ENCODE measurements at regions not wholly inside any gene's neighbourhood (a gene's known extent, or its start where the extent isn't known, plus 50 kb on each side); places are given as distances from the start of the nearest gene placed in this dataset.
"Not testable (repeated sequence)": the region's sequence is repeated elsewhere in the genome, so short reads cannot be mapped to it uniquely, and the experiment has no call there.

- DNase-seq (ENCODE audit: low spot score), result no peak
Measured at GRCh38 chrX:959595-959994, 252.9 kb downstream of the CRLF2 start.

DNA sequence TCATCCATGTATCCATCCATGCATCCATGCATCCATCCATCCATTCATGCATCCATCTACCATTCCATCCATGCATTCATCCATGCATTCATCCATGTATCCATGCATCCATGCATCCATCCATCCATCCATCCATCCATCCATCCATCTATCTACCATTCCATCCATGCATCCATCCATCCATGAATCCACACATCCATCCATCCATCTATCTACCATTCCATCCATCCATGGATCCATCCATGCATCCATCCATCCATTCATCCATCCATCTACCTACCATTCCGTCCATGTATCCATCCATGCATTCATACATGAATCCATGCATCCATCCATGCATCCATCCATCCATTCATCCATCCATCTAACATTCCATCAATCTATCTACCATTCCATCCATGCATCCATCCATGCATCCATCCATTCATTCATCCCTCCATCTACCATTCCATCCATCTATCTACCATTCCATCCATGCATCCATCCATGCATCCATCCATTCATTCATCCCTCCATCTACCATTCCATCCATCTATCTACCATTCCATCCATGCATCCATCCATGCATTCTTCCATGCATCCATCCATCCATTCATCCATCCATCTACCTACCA lies 257.2 kb downstream of the CRLF2 start:
- not testable (repeated sequence) for DNase-seq (ENCODE audit: low spot score)

DNA sequence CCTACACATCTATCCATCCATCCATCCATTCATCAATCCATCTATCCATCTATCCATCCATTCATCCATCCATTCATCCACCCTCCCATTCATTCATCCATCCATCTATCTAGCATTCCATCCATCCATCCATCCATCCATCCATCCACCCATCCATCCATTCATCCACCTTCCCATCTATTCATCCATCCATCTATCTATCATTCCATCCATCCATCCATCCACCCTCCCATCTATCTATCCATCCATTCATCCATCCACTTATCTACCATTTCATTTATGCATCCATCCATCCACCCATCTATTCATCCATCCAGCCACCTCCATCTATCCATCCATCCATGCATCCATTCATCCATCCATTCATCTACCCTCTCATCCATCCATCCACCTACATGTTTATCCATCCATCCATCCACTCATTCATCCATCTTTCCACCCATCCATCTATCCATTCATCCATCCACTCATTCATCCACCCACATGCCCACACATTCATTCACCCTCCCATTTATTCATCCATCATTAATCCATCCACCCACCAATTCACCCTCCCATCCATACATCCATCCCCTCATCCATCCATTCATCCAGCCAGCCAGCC lies 258.5 kb downstream of the CRLF2 start:
- DNase-seq (ENCODE audit: low spot score), result no peak

DNA sequence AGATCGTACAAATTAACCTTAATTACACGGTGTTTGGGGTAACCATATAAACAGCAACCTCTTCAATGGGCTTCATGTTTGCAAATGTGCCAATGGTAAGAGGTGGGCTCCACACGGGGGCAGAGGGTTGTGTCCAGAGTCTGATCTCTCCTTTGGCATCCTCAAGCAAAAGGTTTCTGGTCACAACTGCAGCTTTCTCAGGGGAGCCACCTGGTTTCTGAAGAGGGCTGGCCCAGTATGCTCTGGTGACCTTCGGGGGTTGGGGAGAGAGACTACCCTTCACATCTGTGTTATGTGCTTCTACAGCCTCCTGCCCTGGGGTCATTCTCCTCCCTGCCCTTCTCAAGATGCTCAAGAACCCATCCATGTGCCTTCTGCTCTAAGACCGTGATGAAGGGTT lies 259.6 kb downstream of the CRLF2 start:
- no peak for DNase-seq (ENCODE audit: low spot score)

- DNase-seq (ENCODE audit: low spot score), result not testable (repeated sequence)
Measured at GRCh38 chrX:947262-947661, 265.2 kb downstream of the CRLF2 start.

DNA sequence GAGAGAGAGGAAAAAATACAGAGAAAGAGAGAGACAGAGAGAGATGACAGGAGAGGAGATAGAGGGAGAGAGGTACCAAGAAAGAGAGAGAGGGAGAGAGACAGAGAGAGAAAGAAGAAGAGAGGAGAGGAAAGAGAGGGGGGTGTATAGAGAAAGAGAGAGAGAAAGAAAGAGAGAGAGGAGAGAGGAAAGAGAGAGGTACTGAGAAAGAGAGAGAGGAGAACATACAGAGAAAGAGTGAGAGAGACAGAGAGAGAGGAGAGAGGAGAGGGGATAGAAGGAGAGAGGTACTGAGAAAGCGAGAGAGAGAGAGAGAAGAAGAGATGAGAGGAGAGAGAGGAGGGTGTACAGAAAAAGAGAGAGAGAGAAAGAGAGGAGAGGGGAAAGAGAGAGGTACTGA lies 269.4 kb downstream of the CRLF2 start:
- DNase-seq (ENCODE audit: low spot score), result no peak

- DNase-seq (ENCODE audit: low spot score), result peak; percentile 28
Measured at GRCh38 chrX:940691-941090, 271.8 kb downstream of the CRLF2 start.

DNA sequence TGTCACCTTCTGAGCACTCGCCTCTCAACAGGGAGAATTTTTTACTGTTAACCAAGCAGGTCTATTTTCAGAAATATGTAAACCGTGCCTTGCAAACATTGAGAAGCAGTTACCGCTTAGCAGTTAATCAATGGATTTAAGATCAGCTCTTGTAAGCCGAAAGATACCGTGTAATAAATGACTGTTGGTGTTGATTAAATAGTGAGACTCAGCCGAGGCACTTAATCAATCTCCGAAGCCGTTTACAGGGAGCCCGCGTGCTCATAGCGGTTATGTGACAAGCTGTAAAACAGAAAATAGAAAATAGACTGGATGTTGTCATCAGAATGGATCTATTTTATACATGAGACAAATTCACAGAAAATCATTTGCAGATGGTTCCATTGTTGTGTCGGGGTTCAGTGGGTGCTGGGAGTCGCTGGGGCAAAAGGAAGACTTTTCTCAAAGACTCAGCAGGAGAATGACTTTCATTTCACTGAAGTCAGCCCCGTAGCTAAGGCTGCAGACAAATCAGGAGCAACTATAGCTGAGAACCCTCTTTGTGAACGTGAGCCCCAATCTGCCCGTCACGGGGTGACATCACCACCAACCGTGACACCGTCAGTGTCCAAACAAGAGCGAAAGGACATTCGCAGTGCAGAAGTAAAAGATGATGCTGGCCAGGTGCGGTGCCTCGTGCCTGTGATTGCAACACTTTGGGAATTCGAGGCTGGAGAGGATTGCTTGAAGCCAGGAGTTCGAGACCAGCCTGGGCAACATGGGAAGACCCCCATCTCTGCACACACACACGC lies 275.3 kb downstream of the CRLF2 start:
- DNase-seq (ENCODE audit: low spot score), result peak; percentile 47

GRCh38 chrX:933611-934010 lies 278.8 kb downstream of the CRLF2 start:
- DNase-seq (ENCODE audit: low spot score), result no peak

- DNase-seq (ENCODE audit: low spot score), result no peak
Measured at GRCh38 chrX:928606-929005, 283.8 kb downstream of the CRLF2 start.

GRCh38 chrX:926991-927390 lies 285.5 kb downstream of the CRLF2 start:
- peak; percentile 65 for DNase-seq (ENCODE audit: low spot score)

DNA sequence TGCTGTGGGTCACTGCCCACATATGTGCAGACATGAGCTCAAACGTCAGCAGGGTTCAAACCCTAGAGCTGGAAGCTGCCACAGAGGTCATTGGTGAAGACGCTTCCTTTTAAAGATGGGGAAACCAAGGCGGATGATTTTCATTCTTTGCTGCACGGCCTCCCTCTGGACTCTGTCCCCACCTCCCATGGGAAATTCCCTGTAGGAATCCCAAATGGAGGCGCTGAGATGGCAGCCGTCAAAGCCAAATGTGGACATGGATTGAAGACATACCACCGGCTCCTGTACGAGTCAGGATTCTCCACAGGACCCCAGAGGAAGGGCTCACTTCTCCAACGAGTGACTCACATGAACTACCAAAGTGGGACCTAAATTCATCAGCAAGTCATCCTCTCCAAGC lies 286.4 kb downstream of the CRLF2 start:
- DNase-seq (ENCODE audit: low spot score), result no peak

DNA sequence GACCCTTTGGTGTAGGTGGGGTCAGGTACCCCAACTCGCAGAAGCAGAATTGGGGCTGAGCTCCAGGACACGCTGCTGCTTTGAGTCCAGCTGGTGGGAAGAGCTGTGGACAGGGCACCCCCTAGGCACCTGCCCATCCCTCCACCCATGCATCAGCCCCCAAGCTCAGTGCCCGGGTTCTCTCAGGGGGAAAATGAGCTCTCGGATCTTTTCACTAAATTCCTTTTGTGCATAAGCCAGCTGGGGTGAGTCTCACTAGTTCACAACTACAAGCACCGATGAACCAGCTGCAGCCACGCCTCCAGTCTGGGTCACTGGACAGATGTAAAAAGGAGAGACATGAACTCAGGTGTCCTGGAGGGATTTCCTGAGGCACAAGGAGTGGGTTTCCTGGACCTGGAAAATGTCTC lies 286.8 kb downstream of the CRLF2 start:
- DNase-seq (ENCODE audit: low spot score), result no peak

- no peak for DNase-seq (ENCODE audit: low spot score)
Measured at GRCh38 chrX:925094-925493, 287.4 kb downstream of the CRLF2 start.

DNA sequence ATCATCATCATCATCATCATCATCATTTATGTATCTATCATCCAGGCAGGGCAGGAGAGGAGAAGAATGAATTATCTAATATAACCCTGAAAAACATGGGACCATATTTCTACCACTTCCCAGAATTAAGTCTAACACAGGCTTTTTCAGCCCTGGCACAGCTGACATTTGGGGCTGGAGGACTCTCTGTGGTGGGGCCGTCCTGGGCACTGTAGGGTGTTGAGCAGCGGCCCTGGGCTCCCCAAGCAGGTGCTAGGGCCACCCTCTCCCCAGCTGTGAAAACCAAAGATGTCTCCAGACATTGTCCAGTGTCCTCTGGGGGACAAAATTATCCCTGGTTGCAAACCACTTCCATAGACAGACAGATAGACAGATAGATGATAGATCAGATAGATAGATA lies 288.4 kb downstream of the CRLF2 start:
- DNase-seq (ENCODE audit: low spot score), result no peak

DNA sequence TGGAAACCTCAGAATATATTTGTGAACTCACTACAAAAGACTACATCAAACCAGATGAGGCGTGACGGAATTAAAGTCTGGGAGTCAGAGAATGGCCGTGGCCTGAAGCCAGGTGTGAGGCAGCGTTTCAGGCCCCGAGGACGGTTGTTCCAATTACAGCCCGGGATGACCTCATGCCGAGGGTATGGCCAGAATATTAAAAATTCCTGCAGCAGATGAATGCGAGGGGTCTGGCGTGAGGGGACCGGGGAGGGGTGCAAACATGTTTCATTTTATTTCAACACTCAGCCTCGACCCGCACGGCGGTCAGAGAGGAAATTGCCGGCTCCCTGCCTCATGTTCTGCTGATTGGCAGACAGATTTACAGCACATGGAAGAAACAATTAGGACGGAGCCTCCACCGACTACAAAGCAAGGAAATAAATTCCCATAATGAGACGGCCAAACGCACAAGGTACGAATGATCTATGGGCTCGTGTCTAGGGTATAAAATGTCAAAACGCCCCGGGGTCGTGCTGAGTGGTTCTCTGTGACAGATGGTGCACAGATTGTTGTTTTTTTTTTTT lies 289.7 kb downstream of the SHOX start:
- DNase-seq (ENCODE audit: low spot score), result peak; percentile 77

DNA sequence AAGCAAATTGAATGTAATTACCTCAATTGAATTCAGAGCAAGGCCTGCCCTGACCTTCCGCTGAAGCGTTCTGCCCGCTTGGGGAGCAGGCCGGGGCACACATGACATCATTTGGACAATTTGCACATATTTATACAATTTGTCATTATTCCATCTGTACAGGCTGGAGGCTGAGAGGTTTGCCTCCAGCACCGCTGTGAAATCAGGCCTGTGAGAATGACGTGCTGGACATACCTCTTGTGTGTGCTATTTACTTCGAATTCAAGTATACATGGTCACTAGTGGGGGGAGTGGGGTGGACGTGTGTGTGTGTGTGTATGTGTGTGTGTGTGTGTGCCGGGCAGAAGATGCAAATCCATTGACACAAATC lies 285.6 kb downstream of the SHOX start:
- DNase-seq (ENCODE audit: low spot score), result no peak

DNA sequence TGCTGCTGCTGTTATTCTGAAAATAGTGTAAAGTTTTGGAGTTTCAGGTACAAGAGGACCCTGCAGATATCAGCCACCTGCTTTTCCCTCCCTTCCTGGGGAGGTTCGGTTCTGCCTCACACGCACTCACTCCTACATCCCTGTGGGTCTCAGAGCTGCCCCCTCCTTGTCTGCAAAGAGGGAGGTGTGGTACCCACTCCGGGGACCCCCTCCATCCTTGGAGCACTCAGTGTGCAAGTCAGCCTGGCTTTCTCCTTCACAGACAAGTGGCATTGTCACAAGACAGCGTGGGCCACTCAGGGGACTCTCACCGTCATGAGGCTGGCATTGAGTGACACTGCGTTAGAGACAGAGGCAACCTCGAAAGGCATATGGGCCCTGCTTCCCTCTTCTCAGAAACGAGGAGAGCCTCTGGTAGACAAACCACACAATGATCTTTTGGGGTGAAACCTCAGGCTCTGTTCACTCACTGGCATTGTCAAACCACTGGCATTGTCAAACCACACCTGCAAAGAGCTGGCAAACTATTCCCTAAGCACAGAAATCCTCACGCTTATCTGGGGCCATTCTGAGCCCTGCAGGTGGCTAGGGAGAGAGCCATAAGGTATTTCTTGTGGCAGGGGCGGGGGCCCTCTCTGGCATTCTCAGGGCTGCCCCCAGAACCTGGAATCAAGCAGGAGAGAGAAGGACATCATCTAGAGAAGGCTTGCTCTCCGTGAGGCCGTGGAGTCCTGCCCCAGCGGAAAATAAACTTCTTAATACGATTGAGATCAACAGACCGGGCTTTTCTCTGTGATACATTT lies 285.0 kb downstream of the SHOX start:
- peak; percentile 69 for DNase-seq (ENCODE audit: low spot score)

GRCh38 chrX:914206-914605 lies 283.6 kb downstream of the SHOX start:
- DNase-seq (ENCODE audit: low spot score), result no peak

GRCh38 chrX:912677-913076 lies 282.1 kb downstream of the SHOX start:
- DNase-seq (ENCODE audit: low spot score), result peak; percentile 80

DNA sequence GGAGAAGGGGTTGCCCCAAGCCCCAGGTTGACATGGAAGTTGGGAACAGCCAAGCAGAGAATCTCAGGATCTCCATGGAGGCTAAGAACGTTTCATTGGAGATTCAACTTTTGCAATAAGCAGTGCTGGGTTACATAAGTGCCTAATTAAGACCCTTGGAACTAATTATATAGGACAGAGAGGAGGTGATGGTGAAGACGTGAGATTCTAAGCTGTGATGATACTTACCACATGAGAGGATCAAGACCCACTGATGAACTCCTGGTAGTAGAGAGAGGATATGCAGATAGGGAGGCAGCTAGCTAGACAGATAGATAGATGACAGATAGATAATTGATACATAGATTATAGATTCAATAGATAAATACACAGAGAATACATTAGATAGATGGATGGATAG lies 278.5 kb downstream of the SHOX start:
- DNase-seq (ENCODE audit: low spot score), result not testable (repeated sequence)

GRCh38 chrX:906586-906985 lies 276.0 kb downstream of the SHOX start:
- DNase-seq (ENCODE audit: low spot score), result no peak

All from mesenteric fat pad (tissue), 1 donor.